ENCODE measurements at regions not wholly inside any gene's neighbourhood (a gene's known extent, or its start where the extent isn't known, plus 50 kb on each side); places are given as distances from the start of the nearest gene placed in this dataset.

DNA sequence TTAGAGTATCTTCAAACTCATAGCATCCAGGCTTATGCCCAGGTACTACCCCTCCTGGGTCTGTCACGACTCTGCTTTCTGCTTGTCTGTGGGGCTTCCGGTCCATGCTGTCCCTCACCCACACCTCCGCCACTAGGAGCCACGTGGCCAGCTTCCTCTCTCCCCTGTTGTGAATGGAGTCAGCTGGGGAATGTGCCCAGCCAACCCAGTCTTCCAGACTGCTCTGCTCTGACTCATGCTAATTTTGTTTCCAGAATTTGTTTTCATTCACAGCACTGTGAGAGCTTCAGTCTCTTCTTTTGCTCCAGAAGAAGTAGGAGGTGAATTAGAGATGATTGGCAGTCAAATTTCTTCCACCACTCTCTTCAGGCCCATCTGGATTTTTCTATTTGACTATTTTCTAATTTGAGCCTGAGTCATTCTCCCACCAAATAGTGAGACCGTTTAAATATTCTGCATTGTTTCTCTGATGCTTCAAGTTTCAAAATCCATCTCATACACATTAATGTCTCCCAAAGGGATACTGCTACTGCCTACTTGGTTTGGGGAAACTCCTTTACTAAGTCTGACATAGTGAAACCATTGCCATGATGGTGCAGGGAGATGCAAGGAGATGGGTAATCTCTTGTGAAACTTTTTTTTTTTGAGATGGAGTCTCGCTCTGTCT, 424.1 kb upstream of the KIF2A start:
- no peaks in the 10 kb centered on the region for H3K4me1 Mint-ChIP-seq
- peaks cover 0 to 2% (median 0%) of the 10 kb centered on the region in 9 donors for H3K9me3 Mint-ChIP-seq
- no peak overlapping the region for H3K27ac Mint-ChIP-seq
- POLR2A ChIA-PET, result no interaction called here
- DNase-seq (no peak), ATAC-seq (no peak)
- peaks cover 0 to 6% (median 0%) of the 10 kb centered on the region in 5 donors for H3K27me3 Mint-ChIP-seq
- no peaks in the 10 kb centered on the region for H3K36me3 Mint-ChIP-seq
- no peak overlapping the region for H3K4me3 Mint-ChIP-seq

DNA sequence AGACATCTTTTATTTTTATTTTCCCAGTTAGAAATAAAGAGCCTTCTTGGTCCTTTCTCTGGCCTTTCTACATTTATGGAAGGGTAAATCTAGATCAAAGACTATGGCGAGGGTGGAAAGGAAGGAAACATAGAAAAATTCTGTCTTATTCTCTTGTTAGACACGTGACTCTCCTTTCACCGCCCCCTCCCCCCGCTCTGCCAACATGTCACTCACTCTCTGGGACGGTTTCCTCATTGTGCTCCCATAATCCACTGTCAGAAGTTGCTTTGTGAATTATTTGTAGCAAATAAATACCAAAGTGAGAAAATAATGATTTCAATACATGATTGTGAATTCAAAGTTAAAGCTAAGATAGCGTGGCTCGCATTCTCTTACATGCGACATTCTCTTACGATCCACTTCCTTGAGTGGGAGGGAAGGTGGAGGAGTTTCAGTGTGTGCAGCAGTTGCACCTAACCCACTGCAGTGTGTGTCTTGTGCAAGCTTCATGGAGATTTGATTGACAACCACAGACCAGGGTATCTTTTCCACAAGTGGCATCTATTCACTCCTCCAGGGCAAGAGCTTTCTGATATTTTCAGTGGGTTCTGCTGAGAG, 423.0 kb upstream of the KIF2A start:
- DNase-seq, result no peak
- Mint-ChIP-seq H3K4me3 (no peak overlapping the region), H3K4me1 (no peaks in the 10 kb centered on the region), H3K36me3 (peaks cover 0 to 4% (median 0%) of the 10 kb centered on the region in 3 donors), H3K9me3 (peaks cover 0 to 7% (median 2%) of the 10 kb centered on the region in 9 donors), H3K27ac (no peak overlapping the region), H3K27me3 (peaks cover 0 to 6% (median 0%) of the 10 kb centered on the region in 5 donors)
- POLR2A ChIA-PET, result no interaction called here
- ATAC-seq, result no peak

DNA sequence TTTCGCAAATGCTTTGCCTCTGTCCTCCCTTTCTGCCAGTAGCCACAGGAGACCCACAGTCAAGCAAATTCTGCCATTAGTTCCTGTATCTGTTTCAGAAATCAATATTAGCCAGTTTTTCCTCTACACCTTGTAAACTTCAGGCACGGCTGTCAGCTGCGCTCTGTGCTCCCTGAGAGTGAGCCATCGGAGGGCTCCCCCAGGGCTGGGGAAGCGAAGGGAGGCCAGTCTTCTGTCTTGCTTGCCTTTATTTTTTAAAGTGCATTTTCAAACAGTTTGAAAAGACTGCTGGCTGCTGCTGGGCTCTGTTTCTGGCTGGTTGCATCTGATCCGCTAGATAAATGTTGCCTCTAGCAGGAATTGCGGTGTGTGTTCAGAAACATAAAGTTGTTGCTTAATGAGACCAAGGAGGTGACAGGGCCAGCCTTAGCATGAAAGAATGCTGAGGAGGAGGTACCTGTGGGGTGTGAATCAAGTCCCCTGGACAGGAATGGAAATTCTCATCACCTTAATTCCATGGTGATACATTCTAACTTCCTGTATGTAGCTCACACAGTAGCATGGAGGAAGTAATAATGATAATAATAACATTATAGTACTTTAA, 421.7 kb upstream of the KIF2A start:
- Mint-ChIP-seq H3K27me3 (peaks cover 0 to 6% (median 0%) of the 10 kb centered on the region in 5 donors), H3K36me3 (peaks cover 0 to 8% (median 0%) of the 10 kb centered on the region in 3 donors), H3K4me1 (no peaks in the 10 kb centered on the region), H3K9me3 (peaks cover 0 to 18% (median 10%) of the 10 kb centered on the region in 9 donors), H3K27ac (no peak overlapping the region), H3K4me3 (no peak overlapping the region)
- DNase-seq (no peak), ATAC-seq (no peak)
- POLR2A ChIA-PET, result no interaction called here

DNA sequence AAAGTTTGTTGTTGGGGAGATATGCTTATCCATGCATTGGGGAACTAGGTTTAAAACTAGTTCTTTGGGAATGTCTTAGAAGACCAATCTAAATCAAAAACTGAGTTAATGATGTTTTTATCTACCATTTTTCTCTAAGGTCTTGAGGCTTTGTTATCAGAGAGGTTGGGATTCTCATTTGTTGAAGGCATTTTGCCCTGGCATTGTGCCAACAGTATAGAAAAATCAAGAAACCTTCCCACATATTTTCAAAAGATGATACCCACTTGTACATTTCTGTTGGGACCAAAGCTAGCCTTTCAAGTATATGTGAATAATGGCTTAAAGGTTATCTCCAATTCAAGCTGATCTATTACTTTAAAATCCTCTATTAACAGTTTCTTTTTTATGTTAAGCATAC, 419.8 kb upstream of the KIF2A start:
- peaks cover 0 to 6% (median 0%) of the 10 kb centered on the region in 5 donors for H3K27me3 Mint-ChIP-seq
- POLR2A ChIA-PET, result no interaction called here
- H3K4me3 Mint-ChIP-seq, result no peak overlapping the region
- no peak for ATAC-seq
- no peak overlapping the region for H3K27ac Mint-ChIP-seq
- peaks cover 0 to 8% (median 0%) of the 10 kb centered on the region in 3 donors for H3K36me3 Mint-ChIP-seq
- no peak for DNase-seq
- peaks cover 0 to 29% (median 11%) of the 10 kb centered on the region in 9 donors for H3K9me3 Mint-ChIP-seq
- H3K4me1 Mint-ChIP-seq, result no peaks in the 10 kb centered on the region

DNA sequence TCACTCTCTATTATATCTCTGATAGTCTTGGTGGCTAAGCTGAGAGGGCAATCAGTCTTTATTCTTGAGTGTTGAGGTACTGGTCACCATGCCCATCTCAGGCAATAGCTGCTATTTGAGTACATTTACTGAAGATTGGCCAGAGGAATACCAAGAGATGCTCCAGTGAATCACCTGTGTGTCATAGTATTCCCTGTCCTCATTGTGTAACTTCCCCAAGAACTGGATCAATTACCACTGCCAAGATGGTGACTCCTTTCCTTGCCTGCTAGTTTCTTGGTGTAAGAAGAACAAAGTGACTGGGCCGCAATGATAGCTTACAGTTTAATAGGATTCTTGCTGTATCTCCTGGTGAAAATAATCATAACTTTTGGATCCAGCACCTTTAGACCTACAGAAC, 418.7 kb upstream of the KIF2A start:
- Mint-ChIP-seq H3K9me3 (peaks cover 0 to 29% (median 11%) of the 10 kb centered on the region in 9 donors), H3K27me3 (peaks cover 0 to 6% (median 0%) of the 10 kb centered on the region in 5 donors), H3K27ac (no peak overlapping the region), H3K36me3 (peaks cover 0 to 8% (median 0%) of the 10 kb centered on the region in 3 donors), H3K4me1 (no peaks in the 10 kb centered on the region), H3K4me3 (no peak overlapping the region)
- ATAC-seq (no peak), DNase-seq (no peak)
- POLR2A ChIA-PET, result no interaction called here

DNA sequence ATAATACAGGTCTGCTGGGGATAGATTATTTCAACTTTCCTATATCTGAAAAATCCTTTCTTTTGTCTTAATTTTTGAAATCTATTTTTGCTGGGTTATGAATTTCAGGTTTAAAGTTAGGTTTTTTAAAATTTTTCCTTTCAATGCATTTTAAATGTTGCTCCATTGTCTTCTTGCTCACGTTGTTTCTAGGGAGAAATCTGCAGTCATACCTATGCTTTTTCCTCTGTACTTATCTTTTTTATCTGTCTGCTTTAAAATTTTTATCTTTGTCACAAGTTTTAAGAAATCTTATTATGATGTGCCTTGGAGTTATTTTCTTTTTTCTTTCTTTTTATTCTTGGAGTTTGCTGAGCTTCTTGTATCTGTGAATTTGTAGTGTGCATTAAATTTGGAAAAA, 412.0 kb upstream of the KIF2A start:
- Mint-ChIP-seq H3K4me3 (no peak overlapping the region), H3K27ac (no peak overlapping the region), H3K27me3 (peaks cover 0 to 9% (median 0%) of the 10 kb centered on the region in 5 donors), H3K9me3 (peaks cover 0 to 26% (median 15%) of the 10 kb centered on the region in 9 donors), H3K36me3 (peaks cover 0 to 10% (median 0%) of the 10 kb centered on the region in 3 donors), H3K4me1 (no peaks in the 10 kb centered on the region)
- POLR2A ChIA-PET, result no interaction called here
- DNase-seq (no peak), ATAC-seq (no peak)

DNA sequence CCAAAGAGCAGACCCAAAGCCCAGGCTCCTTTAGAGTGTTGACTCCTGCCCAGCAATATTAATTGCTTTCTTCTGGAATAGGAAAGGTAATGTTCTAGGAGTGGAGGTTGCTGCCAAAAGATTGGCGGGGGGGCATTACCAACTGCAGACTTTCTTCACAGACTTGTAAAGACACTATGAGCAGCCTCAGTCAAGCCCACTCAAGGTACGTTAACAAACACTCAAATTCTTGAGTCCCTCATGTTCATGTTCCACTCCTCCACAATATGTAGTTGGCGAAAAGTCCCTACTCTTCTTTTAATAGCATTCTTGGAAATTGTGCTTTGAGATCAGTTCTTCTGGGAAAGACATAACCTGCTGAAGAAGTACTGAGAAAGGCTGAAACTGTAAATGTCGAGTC, 409.2 kb upstream of the KIF2A start:
- DNase-seq, result no peak
- POLR2A ChIA-PET, result no interaction called here
- no peak for ATAC-seq
- Mint-ChIP-seq H3K27me3 (peaks cover 0 to 10% (median 0%) of the 10 kb centered on the region in 5 donors), H3K9me3 (peaks cover 3 to 22% (median 11%) of the 10 kb centered on the region in 9 donors), H3K4me1 (no peaks in the 10 kb centered on the region), H3K4me3 (no peak overlapping the region), H3K27ac (no peak overlapping the region), H3K36me3 (peaks cover 0 to 10% (median 0%) of the 10 kb centered on the region in 3 donors)

DNA sequence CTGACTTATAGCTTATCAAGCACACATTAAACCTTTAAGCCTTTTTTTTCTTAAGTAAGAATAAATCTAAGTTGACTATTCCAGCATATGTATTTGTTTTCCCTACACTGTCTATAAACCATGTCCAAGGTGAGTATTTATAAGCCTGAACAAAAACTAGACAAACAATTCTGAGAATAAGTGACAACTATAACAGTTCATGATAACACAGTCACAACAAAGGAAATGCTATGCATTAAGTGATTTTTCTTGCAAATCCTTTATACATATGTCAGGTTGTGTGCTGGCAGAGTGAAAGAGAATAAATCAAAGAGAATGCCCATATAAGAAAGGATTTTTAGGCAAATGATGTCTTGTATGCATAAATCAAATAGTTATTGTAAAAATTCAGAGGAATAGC, 408.8 kb upstream of the KIF2A start:
- no peak for ATAC-seq
- Mint-ChIP-seq H3K9me3 (peaks cover 3 to 22% (median 11%) of the 10 kb centered on the region in 9 donors), H3K4me3 (no peak overlapping the region), H3K27ac (no peak overlapping the region), H3K4me1 (no peaks in the 10 kb centered on the region), H3K36me3 (peaks cover 0 to 10% (median 0%) of the 10 kb centered on the region in 3 donors), H3K27me3 (peaks cover 0 to 10% (median 1%) of the 10 kb centered on the region in 5 donors)
- POLR2A ChIA-PET, result no interaction called here
- no peak for DNase-seq

DNA sequence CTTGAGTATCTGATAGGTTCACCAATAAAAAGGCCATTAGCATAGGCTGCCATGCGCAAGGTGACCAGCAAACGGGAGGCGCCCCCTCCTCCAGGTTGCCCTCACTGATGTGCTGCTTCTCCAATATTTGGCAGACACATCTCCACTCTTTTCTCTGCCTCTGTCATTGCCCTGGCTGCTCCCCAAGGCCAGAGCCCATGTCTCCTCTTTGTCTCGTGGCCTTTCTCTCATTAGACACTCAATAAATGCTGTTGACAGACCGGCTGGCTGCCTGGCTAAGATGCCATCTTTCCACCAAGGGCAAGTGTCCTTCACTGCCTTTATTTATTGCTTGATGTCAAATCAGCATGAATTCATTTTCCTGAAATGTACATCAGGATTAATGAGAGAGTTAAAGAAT, 404.0 kb upstream of the KIF2A start:
- peaks cover 0 to 3% (median 0%) of the 10 kb centered on the region in 9 donors for H3K9me3 Mint-ChIP-seq
- POLR2A ChIA-PET, result no interaction called here
- no peak overlapping the region for H3K4me3 Mint-ChIP-seq
- no peak for ATAC-seq
- H3K27me3 Mint-ChIP-seq, result peaks cover 0 to 15% (median 1%) of the 10 kb centered on the region in 5 donors
- no peaks in the 10 kb centered on the region for H3K4me1 Mint-ChIP-seq
- DNase-seq, result no peak
- H3K36me3 Mint-ChIP-seq, result no peaks in the 10 kb centered on the region
- no peak overlapping the region for H3K27ac Mint-ChIP-seq

DNA sequence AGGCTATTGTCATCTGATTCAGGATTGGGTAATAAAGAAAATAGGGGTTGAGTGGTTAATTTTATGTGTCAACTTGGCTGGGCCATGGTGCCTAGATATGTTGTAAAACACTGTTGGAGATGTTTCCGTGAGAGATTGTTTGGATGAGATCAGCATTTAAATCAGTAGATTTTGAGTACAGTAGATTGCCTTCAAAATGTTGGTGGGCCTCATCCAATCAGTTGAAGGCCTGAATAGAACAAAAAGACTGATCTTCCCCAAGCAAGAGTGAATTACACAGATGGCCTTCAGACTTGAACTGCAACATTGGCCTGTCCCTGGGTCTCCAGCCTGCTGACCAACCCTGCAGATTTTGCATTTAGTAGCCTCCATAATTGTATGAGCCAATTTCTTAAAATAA, 401.3 kb upstream of the KIF2A start:
- H3K27ac Mint-ChIP-seq, result no peak overlapping the region

DNA sequence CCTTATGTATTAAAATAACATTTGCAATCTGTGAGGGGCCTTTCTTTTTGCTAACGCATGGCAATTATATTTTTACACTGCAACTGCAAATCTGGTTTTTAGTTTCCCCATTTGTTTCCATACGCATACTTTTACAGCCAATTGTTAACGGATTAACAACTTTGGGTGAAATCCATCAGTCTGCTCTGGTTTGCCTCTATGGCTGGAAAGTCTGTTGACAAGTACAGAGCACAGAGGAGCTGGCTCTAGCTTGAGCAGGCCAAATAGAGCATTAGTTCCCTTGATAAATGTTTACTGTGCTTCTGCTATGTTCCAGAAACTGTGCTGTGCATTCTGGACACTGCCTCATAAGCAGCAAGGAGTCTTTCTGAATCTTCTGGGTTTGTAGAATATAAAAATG, 400.4 kb upstream of the KIF2A start:
- no peak for ATAC-seq
- Mint-ChIP-seq H3K4me3 (no peak overlapping the region), H3K27me3 (peaks cover 0 to 5% (median 1%) of the 10 kb centered on the region in 5 donors), H3K27ac (no peak overlapping the region), H3K9me3 (peaks cover 0 to 3% (median 0%) of the 10 kb centered on the region in 9 donors), H3K4me1 (no peaks in the 10 kb centered on the region), H3K36me3 (no peaks in the 10 kb centered on the region)
- POLR2A ChIA-PET, result no interaction called here
- DNase-seq, result no peak

More for the DNA sequence above, 401.3 kb upstream of the KIF2A start:
- DNase-seq, result no peak
- Mint-ChIP-seq H3K36me3 (no peaks in the 10 kb centered on the region), H3K4me1 (no peaks in the 10 kb centered on the region), H3K4me3 (no peak overlapping the region), H3K27me3 (peaks cover 0 to 5% (median under 1%) of the 10 kb centered on the region in 5 donors), H3K9me3 (peaks cover 0 to 3% (median 0%) of the 10 kb centered on the region in 9 donors)
- no peak for ATAC-seq
- POLR2A ChIA-PET, result no interaction called here

DNA sequence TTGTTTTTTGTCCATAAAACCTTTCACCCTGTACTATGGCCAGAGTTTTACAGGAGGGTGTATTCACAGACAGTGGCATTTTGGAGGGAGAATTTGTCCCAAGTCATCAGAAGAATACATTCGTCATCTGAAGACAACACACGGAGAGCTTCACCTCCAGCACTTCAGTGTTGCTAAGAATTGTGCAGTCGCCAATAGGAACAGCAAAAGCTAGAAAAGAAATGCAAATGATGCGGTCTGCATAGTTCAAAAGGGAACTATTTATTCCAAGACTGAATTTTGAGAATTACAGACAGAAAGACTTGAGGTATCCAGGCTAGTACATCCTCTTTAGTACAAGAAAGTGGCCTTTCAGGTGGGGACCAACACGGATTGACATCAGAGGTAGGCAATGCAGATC, 399.2 kb upstream of the KIF2A start:
- no peak for DNase-seq
- Mint-ChIP-seq H3K27ac (no peak overlapping the region), H3K4me3 (no peak overlapping the region), H3K36me3 (no peaks in the 10 kb centered on the region), H3K4me1 (no peaks in the 10 kb centered on the region), H3K27me3 (peaks cover 0 to 5% (median 1%) of the 10 kb centered on the region in 5 donors), H3K9me3 (peaks cover 0 to 3% (median 0%) of the 10 kb centered on the region in 9 donors)
- POLR2A ChIA-PET, result no interaction called here
- no peak for ATAC-seq

DNA sequence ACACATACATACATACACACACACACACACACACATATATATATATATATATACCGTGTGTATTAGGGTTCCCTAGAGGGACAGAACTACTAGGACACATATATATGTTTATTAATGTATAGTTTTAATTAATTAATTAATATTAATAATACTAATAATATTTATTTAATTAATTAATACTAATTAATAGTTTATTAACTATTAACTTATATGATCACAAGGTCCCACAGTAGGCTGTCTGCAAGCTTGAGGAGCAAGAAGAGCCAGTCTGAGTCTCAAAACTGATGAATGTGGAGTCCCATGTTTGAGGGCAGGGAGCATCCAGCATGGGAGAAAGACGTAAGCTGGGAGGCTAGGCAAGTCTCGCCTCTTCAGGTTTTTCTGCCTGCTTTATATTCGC, 398.0 kb upstream of the KIF2A start:
- no peaks in the 10 kb centered on the region for H3K36me3 Mint-ChIP-seq
- H3K4me3 Mint-ChIP-seq, result no peak overlapping the region
- peaks cover 0 to 5% (median 0%) of the 10 kb centered on the region in 5 donors for H3K27me3 Mint-ChIP-seq
- POLR2A ChIA-PET, result no interaction called here
- ATAC-seq, result no peak
- DNase-seq, result no peak
- no peaks in the 10 kb centered on the region for H3K4me1 Mint-ChIP-seq
- no peak overlapping the region for H3K27ac Mint-ChIP-seq
- H3K9me3 Mint-ChIP-seq, result peaks cover 0 to 5% (median 0%) of the 10 kb centered on the region in 9 donors

All from naive thymus-derived CD8-positive, alpha-beta T cell (primary cell).